ENCODE measurements at regions not wholly inside any gene's neighbourhood (a gene's known extent, or its start where the extent isn't known, plus 50 kb on each side); places are given as distances from the start of the nearest gene placed in this dataset.

GRCh38 chr10:109740436-109740835 is 182.9 kb downstream of the XPNPEP1 start:
- TF ChIP-seq RAD21 (IDR thresholded peaks at IDR 0.05; ENCODE audit: low read length) (no peak), CEBPB (IDR thresholded peaks at IDR 0.05; ENCODE audit: low read depth, low read length) (no peak), POLR2A (IDR thresholded peaks at IDR 0.05; ENCODE audit: low read depth, low read length) (no peak), RCOR1 (IDR thresholded peaks at IDR 0.05; ENCODE audit: insufficient replicate concordance, low read length) (no peak), USF2 (IDR thresholded peaks at IDR 0.05; ENCODE audit: low read depth, low read length) (no peak), SMC3 (IDR thresholded peaks at IDR 0.05; ENCODE audit: low read depth, low read length) (no peak), MXI1 (IDR thresholded peaks at IDR 0.05; ENCODE audit: borderline replicate concordance, low read depth, low read length) (no peak), RFX5 (IDR thresholded peaks at IDR 0.05; ENCODE audit: low read depth, low read length) (no peak), CTCF (conservative IDR thresholded peaks at IDR 0.05; ENCODE audit: low read depth, low read length) (no peak)
- no peak overlapping the region for H3K56ac ChIP-seq (ENCODE audit: extremely low read depth, insufficient read depth, low read length)

More at GRCh38 chr10:109740436-109740835, 182.9 kb downstream of the XPNPEP1 start:
- Histone ChIP-seq H3K27ac (ENCODE audit: insufficient read depth, low read length) (no peak overlapping the region), H3K4me1 (ENCODE audit: control insufficient read depth, insufficient read depth, low read length) (no peaks in the 10 kb centered on the region), H4K20me1 (ENCODE audit: insufficient read depth, low read length) (no peaks in the 10 kb centered on the region), H2BK5ac (ENCODE audit: low read depth, low read length, poor library complexity, severe bottlenecking) (no peak overlapping the region), H3K9me3 (ENCODE audit: control insufficient read depth, insufficient read depth, low read length) (no peaks in the 10 kb centered on the region), H3K36me3 (ENCODE audit: control insufficient read depth, insufficient read depth, low read length) (no peaks in the 10 kb centered on the region), H3K4me3 (ENCODE audit: insufficient read depth, low read depth, low read length) (no peak overlapping the region), H4K5ac (ENCODE audit: low read depth, low read length) (no peak overlapping the region), H4K91ac (ENCODE audit: insufficient read depth, low read depth, low read length) (no peak overlapping the region), H3K4me2 (ENCODE audit: low read depth, low read length) (no peak overlapping the region), H3K9me1 (ENCODE audit: insufficient read depth, low read length) (no peaks in the 10 kb centered on the region), H3K14ac (replicated peaks; ENCODE audit: low read depth, low read length) (no peak overlapping the region), H2AFZ (replicated peaks; ENCODE audit: low read length, poor library complexity) (no peak overlapping the region), H4K8ac (ENCODE audit: low read depth in 2 of 2, low read length in 2 of 2) (no peak overlapping the region), H2AK9ac (replicated peaks; ENCODE audit: low read depth, low read length, poor library complexity) (no peak overlapping the region), H3K23ac (ENCODE audit: low read depth, low read length) (no peak overlapping the region), H3K27me3 (ENCODE audit: control insufficient read depth, insufficient read depth, low read length) (no peaks in the 10 kb centered on the region), H2BK20ac (ENCODE audit: low read depth, low read length) (no peak overlapping the region), H2AK5ac (ENCODE audit: low read depth, low read length) (no peak overlapping the region), H3K18ac (ENCODE audit: low read depth, low read length) (no peak overlapping the region), H3K79me1 (ENCODE audit: low read depth in 1 of 2, low read length in 2 of 2) (no peaks in the 10 kb centered on the region), H2BK120ac (ENCODE audit: low read depth, low read length) (no peak overlapping the region), H3K9ac (ENCODE audit: low read depth, low read length) (no peak overlapping the region), H3K4ac (ENCODE audit: low read depth, low read length) (no peak overlapping the region), H2BK15ac (ENCODE audit: low read depth, low read length) (no peak overlapping the region)
- no peak for ATAC-seq (ENCODE audit: low read depth)
- ChIA-PET CTCF (no interaction called here), POLR2A (ENCODE audit: unreplicated experiment) (no interaction called here)
- no peak for DNase-seq
- in situ Hi-C loops (cut with MboI; ENCODE audit: low sequenced_read_pairs) = no loop called here
- intact Hi-C loops (cut with micrococcal nuclease) = no loop called here
- no TSS peak for BruUV-seq (replicated peaks)
- WGBS, 2 experiments (ENCODE audit: extremely low coverage in 2 of 2, insufficient read length in 1 of 2) = no CpG with 5 or more reads among the region's 3 CpGs
- dilution Hi-C loops (cut with HindIII; ENCODE audit: low sequenced_read_pairs, unreplicated experiment) = no loop called here

Measured in IMR-90 (cell line).